SW480 (cell line): ENCODE measurements at regions not wholly inside any gene's neighbourhood (a gene's known extent, or its start where the extent isn't known, plus 50 kb on each side); places are given as distances from the start of the nearest gene placed in this dataset.
A peak's percentile ranks its signal among the peaks of the same experiment; 100 is the strongest.

Experiments
- DNase-seq: peaks from one replicate; pipeline ENCODE4 v3.0.0-alpha.2; 2016; ENCODE audit warnings: low spot score

GRCh38 chr3:146382386-146382785 is 87.0 kb downstream of the PLSCR2 start:
- DNase-seq: peak; percentile 21

- DNase-seq: no peak
These were observed 89.3 kb downstream of the PLSCR2 start for GRCh38 chr3:146380046-146380445.

- DNase-seq: no peak
These were observed 94.1 kb downstream of the PLSCR2 start for GRCh38 chr3:146375219-146375618.

GRCh38 chr3:146374146-146374545 is 95.2 kb downstream of the PLSCR2 start:
- no peak for DNase-seq

GRCh38 chr3:146371902-146372301 is 97.5 kb downstream of the PLSCR2 start:
- DNase-seq: no peak

- DNase-seq: no peak
These were observed 100.4 kb downstream of the PLSCR2 start for GRCh38 chr3:146368882-146369523.

GRCh38 chr3:146359841-146360240 is 108.9 kb upstream of the PLSCR4 start:
- DNase-seq: no peak

GRCh38 chr3:146354421-146354820 is 103.5 kb upstream of the PLSCR4 start:
- peak; percentile 36 for DNase-seq

- DNase-seq: no peak
These were observed 99.9 kb upstream of the PLSCR4 start for GRCh38 chr3:146350852-146351251.

- DNase-seq: no peak
These were observed 95.0 kb upstream of the PLSCR4 start for GRCh38 chr3:146345900-146346299.

- DNase-seq: no peak
These were observed 92.6 kb upstream of the PLSCR4 start for GRCh38 chr3:146343551-146343950.

- DNase-seq: no peak
These were observed 92.1 kb upstream of the PLSCR4 start for GRCh38 chr3:146342989-146343388.

GRCh38 chr3:146339349-146339748 is 88.4 kb upstream of the PLSCR4 start:
- no peak for DNase-seq

GRCh38 chr3:146337991-146338390 is 87.1 kb upstream of the PLSCR4 start:
- no peak for DNase-seq

- no peak for DNase-seq
These were observed 84.5 kb upstream of the PLSCR4 start for GRCh38 chr3:146335386-146335785.

- DNase-seq: no peak
These were observed 83.2 kb upstream of the PLSCR4 start for GRCh38 chr3:146334151-146334550.

- DNase-seq: no peak
These were observed 81.1 kb upstream of the PLSCR4 start for GRCh38 chr3:146331967-146332366.

- DNase-seq: peak; percentile 13
These were observed 76.1 kb upstream of the PLSCR4 start for GRCh38 chr3:146326875-146327543.

- no peak for DNase-seq
These were observed 74.3 kb upstream of the PLSCR4 start for GRCh38 chr3:146325170-146325569.

- no peak for DNase-seq
These were observed 71.4 kb upstream of the PLSCR4 start for GRCh38 chr3:146322216-146322817.

GRCh38 chr3:146314871-146315270 is 64.0 kb upstream of the PLSCR4 start:
- DNase-seq: no peak

- no peak for DNase-seq
These were observed 62.8 kb upstream of the PLSCR4 start for GRCh38 chr3:146313746-146314111.

- no peak for DNase-seq
These were observed 62.3 kb upstream of the PLSCR4 start for GRCh38 chr3:146313031-146313745.
